K562 (cell line): ENCODE measurements at regions not wholly inside any gene's neighbourhood (a gene's known extent, or its start where the extent isn't known, plus 50 kb on each side); places are given as distances from the start of the nearest gene placed in this dataset.

Experiments
- CBX5 ChIP-seq: IDR thresholded peaks from 2 replicates; pipeline ENCODE4 v1.6.1; 2014; ENCODE audit warnings: low read depth, borderline replicate concordance
- CBX8 ChIP-seq: fragments of 200-600 bp; sonication (generic); IDR thresholded peaks from 2 replicates; pipeline ENCODE4 v1.6.1; 2012; ENCODE audit warnings: borderline replicate concordance, mixed run types, low read depth, mild to moderate bottlenecking, moderate library complexity, mixed read lengths, low read length, control low read depth, inconsistent platforms; ENCODE audit not compliant: poor library complexity, severe bottlenecking; ENCODE audit errors: extremely low read depth
- DIDO1 ChIP-seq: fragments of 450-650 bp; IDR thresholded peaks from 2 replicates; pipeline ENCODE4 v1.6.1; 2016; ENCODE audit warnings: low read depth, missing biosample characterization, missing genetic modification characterization
- EP300 ChIP-seq: IDR thresholded peaks from 2 replicates; pipeline ENCODE4 v1.6.1; 2012; ENCODE audit warnings: low read length, improper control_type of control experiment
- EZH2 ChIP-seq: IDR thresholded peaks from 2 replicates; pipeline ENCODE4 v1.6.1; 2012; ENCODE audit warnings: low read depth, mild to moderate bottlenecking, inconsistent platforms, low read length, borderline replicate concordance
- GABPA ChIP-seq: fragments of 200-800 bp; sonication (Bioruptor generic); conservative IDR thresholded peaks from 2 replicates; pipeline ENCODE4 v1.6.1; 2016; ENCODE audit warnings: low read depth, missing genetic modification characterization, missing compliant biosample characterization
- KDM1A ChIP-seq, 2 experiments: fragments of 450-650 bp; IDR thresholded peaks; 2 replicates each; pipeline ENCODE4 v1.6.1; 2016; ENCODE audit warnings: mild to moderate bottlenecking in 2 of 2
- NFYB ChIP-seq: IDR thresholded peaks from 2 replicates; pipeline ENCODE4 v1.6.1; 2011; ENCODE audit warnings: mild to moderate bottlenecking, moderate library complexity; ENCODE audit not compliant: insufficient read length; ENCODE audit errors: extremely low read depth
- POLR2A ChIP-seq: fragments of 450-650 bp; conservative IDR thresholded peaks from 2 replicates; pipeline ENCODE4 v1.6.1; 2016
- POLR3A ChIP-seq: IDR thresholded peaks from 2 replicates; pipeline ENCODE4 v1.6.1; 2011; ENCODE audit warnings: borderline replicate concordance, mild to moderate bottlenecking, moderate library complexity; ENCODE audit not compliant: insufficient read length, insufficient read depth; ENCODE audit errors: extremely low read depth
- ZNF551 ChIP-seq: fragments of 250-450 bp; sonication (Bioruptor Pico); IDR thresholded peaks from 2 replicates; pipeline ENCODE4 v1.5.0; 2021; ENCODE audit warnings: mild to moderate bottlenecking, moderate library complexity

GRCh38 chr4:162582180-162582579 is 418.4 kb upstream of the FSTL5 start:
- no peak for TF ChIP-seq DIDO1 (tag)
- no peak for TF ChIP-seq EZH2
- TF ChIP-seq CBX5: no peak
- TF ChIP-seq ZNF551 (CRISPR knock-in tag): no peak
- TF ChIP-seq POLR3A: no peak
- no peak for TF ChIP-seq POLR2A
- no peak for TF ChIP-seq NFYB
- no peak for TF ChIP-seq GABPA (tag)
- no peak for TF ChIP-seq KDM1A (IDR thresholded peaks at IDR 0.05)
- no peak for TF ChIP-seq EP300
- TF ChIP-seq CBX8: no peak
